Activated naive CD8-positive, alpha-beta T cell treated with anti-CD3 and anti-CD28 coated beads, Interleukin-2, amount 50 U/mL, for 16 hours (primary cell): ENCODE measurements at regions not wholly inside any gene's neighbourhood (a gene's known extent, or its start where the extent isn't known, plus 50 kb on each side); places are given as distances from the start of the nearest gene placed in this dataset.
"Not testable (repeated sequence)": the region's sequence is repeated elsewhere in the genome, so short reads cannot be mapped to it uniquely, and the experiment has no call there.

ENCODE experiments used
- DNase-seq: peaks from one replicate; pipeline ENCODE4 v3.0.0-alpha.2; 2020; ENCODE audit warnings: low read depth, low spot score

DNA sequence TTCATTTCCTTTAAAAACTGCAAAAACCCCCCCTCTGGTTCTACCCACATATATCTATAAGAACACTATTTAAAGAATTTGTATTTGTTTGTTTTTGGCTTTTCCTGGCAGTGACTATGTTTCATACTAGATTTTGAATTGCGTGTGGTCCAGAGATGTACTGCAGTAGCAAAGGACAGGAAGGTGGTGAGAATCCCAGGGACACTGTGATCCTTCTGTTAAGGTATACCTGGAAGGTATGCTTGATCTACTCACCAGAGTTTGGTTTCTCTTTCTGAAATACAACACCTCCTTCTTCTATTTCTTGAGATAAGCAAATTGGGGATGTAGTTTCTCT is 129.6 kb upstream of the RASGEF1B start:
- DNase-seq = no peak

DNA sequence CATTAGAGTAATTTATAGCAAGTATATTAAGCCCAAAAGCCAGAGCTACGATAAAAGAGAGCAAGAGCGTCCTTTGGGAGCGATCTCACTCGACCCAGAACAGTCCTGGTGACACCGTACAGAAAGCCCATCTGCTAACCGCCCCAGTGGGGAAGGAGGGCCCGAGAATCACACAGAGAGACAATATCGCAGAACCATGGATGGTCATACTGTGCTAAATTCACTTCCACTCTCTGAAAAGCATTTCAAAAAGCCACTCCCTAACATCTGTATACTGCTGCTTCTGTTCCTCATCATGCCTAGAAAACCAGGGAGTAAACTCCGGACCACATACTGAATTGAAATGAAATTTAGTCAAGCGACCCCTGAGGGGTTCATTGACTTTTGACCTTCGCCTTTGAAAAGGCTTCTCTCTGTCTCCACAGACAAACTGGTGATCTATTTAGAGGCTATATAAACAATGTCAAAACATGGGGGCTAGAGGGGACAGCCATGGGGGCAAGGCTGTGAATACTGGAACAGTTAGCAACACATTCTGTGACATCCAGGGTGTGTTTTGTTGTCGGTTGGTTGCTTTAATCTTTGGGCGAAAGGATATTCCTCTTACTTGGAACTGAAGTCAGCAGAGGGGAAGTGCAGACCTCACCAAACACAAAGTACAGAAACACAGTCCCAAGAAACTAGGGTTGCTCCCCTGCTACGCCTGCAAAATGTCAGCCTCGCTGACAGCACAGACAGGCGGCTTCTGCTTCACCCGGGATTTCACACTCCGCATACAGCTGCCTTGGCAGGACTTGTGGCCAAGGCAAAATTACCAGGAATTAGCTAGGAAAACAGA is 129.0 kb upstream of the RASGEF1B start:
- no peak for DNase-seq

DNA sequence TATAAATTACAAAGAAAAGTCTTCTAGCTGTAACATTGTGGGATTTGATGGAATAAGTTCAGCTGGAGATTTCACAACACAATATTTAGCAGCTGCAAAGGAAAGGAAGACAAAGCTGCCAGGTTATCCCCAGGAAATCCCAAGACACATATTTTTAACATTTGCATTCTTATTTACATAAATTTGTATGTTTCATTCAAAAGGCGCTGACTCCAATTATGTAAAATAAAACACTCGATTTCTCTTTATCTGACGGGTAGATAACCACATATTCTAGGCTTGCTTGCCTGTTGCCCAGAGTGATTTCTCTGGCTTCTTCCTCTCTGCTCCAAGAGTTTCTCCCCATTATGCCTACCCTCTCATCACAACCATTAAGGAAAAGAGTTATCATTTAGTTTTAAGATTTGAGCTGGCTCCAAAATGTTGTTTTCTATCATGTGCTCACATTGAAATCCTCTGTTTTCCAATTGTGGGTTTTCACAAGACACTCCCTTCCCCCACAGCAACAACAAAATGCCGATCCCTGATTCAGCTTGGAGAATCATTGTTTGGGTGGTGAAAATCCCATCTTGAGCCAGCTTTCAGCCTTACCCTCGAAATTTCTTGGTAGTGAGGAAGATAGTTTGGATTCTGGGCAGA is 128.2 kb upstream of the RASGEF1B start:
- DNase-seq = no peak

DNA sequence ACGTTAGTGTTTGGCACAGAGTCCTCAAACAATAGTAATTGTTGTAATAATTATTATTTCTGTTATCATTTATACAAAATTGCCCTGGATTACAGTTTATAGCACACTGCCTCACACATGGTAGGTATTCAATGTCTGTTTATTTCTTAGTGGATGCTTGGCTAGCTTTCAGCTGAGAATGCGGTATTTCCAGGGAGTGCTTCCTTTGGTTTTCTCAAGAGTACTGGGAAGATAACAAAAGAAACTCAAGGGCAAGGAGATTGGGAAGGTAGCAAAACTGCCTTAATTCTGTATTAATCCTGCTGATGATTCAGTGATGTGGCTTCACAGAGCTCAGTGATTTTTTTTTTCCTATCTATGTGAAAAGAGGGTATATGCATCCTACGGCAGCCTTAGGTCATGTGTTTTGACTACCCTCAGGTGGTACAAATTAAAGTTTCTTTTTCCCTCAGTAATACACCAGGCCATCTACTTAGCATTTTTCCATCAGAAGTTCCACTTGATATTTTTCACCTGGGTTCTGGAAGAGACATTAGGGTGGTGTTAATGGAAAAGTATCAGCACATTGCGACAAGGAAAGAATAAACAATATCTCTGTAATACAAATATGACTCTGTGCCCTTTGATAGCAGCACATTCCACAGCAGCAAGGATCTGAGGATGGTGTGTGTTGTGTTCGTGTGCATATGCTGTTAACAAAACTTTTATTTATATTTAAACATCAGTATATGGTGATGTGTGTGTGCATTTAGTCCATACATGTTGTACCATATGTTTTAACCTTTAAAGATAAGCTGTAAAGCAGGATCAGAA is 124.3 kb upstream of the RASGEF1B start:
- DNase-seq = no peak

DNA sequence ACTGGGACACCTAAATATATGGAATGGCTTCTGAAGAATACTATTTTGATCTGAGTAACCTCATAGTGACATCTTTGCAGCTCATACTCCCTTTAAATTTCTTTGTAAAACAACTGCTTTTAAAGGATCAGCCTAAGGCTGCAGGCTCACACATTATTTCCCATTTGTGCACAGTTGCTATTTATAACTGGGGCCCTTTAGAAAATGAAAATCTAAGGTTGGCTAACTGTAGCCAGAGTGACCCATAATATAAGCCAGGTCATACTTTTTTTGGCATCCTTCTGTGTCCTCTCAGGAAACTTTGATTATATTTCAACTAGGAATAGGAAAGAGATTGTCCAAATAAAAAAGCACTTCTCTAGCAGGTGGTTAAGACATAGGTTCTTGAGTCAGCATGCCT is 123.6 kb upstream of the RASGEF1B start:
- DNase-seq = no peak

DNA sequence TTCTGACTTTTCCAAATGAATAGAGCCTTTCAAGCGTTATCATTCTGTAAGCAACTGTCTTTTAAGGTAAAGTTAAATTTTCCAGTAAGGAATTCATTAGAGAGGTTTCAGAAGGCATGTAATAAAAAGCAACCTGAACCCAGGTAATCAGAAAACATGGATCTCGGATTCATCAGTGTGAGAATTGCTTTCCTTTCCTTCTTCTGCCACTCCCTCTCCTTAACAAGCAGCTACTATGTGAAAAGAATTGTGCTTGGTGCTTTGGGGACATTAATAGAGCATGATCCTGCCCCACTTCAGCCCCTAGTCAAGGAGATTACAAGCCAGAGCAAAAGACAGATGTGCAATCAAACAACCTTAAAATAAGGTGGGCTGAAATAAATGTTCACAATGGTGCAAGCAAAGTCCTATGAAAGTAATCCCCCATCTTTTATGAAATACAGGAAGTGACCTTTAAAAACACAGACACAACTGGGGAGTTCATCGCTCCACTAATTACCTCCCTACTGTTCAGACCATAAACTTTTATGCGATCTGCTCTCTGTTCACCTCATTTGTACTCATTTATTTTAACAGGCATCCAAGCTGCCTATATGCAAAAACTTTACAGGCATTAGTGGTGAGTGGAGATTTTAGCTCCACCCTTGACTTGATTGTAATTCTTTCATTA is 122.9 kb upstream of the RASGEF1B start:
- DNase-seq = no peak

DNA sequence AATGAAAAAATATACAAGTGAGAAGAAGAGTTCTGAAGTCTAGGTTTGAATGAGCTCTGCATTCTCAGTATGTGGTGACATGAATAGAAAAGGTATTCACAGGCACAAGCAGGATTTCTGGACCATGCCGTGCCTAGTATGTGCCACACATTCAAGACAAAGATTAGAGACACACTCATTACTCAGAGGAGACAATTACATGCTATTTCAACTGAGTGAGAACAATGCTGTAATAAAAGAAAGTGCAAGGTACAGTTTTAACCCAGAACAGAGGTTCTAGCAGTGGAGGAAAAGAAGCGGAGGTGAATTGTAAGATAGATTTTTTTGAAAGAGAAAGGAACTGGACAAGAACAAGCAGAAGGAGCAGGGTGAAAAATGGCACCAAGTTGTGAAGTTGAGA is 121.0 kb upstream of the RASGEF1B start:
- no peak for DNase-seq

DNA sequence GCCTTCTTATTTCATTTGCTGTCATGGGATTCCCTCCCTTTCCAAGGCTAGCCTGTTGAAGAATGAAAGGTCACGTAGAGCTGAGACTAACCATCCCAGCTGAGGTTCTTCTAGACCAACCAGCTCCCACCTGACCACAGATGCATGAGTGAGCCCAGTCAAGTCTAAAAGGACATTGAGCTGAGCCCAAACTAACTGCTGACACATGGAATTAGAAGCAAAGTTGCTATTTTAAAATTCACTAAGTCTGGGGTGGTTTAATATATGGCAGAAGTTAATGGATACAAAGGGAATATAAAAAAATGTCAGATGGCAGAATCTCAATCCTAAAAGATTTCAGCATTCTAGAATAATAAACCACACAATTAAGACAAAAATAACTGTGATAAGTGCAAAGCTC is 118.9 kb upstream of the RASGEF1B start:
- no peak for DNase-seq

DNA sequence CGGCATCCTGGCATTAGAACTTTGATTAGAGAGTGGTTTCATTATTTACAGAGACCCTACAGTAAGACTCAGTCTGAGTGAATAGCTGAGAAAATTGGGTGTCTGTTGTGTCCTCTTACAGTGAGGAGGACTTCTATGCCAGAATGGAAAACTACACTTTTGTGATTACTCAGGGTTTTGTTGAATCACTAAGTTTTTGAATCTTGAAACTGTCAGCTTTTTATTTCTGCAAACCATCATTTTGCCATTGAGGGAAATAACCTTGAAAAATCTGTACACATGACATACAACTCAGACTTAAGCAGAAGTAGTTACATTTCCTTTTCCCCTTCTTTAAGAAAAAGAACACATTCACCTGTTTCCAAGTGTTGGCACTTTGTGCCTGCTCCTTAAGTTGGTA is 117.6 kb upstream of the RASGEF1B start:
- DNase-seq = no peak

DNA sequence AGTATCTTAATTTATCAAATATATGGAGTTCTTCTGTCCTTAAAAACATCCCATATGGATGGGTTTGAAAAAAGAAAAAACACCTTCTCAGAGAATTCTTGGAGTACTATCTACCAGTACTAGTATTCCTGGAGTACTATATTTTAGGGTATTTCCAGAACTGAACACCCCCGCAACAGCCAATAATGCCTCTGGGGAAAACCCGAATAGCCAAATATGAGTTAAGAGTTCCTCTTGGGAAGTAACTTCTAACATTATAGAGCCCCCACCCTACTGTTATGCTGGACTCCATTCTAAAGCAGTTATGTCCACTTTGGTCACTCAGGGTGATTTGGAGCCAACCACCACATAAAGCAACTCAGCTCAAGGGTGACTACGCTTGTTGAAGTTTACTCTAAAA is 115.0 kb upstream of the RASGEF1B start:
- no peak for DNase-seq

DNA sequence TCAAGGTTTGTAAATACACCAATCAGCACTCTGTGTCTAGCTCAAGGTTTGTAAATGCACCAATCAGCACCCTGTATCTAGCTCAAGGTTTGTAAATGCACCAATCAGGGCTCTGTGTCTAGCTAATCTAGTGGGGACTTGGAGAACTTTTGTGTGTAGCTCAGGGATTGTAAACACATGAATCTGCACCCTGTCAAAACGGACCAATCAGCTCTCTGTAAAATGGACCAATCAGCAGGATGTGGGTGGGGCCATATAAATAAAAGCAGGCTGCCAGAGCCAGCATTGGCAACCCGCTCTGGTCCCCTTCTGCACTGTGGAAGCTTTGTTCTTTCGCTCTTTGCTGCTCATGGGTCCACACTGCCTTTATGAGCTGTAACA is 109.3 kb upstream of the RASGEF1B start:
- DNase-seq = not testable (repeated sequence)

DNA sequence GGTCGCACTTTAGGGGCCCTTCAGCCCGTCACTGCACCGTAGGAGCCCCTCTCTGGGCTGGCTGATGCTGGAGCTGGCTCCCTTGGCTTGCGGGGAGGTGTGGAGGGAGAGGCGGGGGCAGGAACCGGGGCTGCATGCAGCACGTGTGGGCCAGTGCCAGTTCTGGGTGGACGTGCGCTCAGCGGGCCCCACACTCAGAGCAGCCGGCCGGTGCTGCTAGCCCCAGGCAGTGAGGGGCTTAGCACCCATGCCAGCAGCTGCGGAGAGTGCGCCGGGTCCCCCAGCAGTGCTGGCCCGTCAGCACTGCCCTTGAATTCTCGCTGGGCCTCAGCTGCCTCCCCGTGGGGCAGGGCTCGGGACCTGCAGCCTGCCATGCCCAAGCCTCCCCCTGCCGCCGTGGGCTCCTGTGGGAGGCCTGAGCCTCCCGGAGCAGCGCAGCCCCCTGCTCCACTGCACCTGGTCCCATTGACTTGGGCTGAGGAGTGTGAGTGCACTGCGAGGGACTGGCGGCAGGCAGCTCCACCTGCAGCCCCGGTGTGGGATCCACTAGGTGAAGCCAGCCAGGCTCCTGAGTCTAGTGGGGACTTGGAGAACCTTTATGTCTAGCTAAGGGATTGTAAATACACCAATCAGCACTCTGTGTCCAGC is 108.8 kb upstream of the RASGEF1B start:
- DNase-seq = no peak

DNA sequence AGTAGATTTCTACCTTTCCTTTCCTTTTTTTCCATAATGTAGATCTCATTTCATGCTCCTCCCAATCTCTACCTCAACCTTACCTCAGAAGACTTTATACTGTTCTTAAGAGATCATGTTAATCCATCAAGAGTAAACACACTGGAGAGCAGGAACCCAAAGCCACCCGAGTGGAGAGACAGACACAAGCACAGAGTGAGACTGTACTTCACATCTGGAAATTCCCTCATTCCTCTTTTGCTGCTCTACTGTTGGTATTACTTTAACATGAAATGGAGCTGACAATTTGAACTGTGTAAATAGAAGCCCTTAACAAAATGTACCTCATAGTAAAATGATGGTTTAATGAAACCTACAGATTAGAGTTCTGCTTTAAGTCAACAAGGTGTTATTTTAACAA is 105.7 kb upstream of the RASGEF1B start:
- DNase-seq = no peak

DNA sequence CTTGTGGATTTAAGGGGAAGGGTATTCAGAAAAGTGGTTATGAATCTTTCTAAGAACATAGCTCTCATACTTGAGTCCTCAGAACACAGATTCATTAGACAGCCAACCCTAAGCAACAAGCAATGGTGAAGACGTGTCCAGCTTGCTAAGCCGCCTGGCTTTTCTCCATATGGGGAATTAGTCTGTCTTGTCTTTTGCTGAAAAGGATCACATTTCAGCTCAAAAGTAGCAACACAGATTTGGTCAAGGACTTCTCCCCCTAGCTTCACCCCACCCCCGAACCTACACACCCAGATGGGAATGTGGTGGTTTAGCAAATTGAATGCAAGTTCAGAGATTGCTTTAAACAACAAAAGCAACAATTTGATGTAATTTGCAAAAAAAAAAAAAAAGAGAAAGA is 103.3 kb upstream of the RASGEF1B start:
- no peak for DNase-seq

DNA sequence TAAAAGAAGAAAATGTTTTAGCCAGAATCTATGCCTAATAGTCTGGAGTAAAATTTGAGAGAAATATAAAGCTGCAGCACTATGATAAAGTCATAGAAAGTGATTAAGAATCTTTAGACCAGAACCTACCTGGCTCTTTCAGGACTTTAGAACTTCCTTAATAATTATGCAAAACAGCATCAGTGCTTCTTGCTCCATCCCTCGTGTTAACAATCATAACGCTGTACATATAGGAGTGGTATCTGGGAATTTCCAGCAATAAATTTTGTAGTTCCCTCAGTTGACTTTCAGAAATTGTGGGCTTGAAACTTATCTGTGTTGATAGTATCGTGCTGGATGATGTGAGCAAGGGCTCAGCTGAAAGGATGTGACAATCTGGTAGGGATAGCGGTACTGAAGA is 102.1 kb upstream of the RASGEF1B start:
- no peak for DNase-seq

DNA sequence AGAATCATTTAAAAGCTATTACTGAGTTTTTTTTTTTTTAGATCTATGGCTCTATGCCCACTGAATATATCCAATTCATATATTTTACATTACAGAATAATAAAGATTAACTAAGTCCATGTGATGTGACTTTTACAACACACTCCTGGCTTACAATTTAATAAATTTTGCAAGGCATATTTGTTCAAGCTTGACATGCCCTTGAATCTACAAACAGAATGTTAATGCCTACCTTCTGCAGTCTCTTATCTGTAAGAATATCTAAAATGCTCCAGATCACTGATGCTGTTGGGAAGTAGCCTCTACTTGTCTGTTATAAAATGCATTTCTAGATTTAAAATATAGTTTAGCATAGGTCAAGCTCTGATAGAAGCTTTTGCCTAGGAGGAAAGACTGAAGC is 100.7 kb upstream of the RASGEF1B start:
- DNase-seq = no peak

DNA sequence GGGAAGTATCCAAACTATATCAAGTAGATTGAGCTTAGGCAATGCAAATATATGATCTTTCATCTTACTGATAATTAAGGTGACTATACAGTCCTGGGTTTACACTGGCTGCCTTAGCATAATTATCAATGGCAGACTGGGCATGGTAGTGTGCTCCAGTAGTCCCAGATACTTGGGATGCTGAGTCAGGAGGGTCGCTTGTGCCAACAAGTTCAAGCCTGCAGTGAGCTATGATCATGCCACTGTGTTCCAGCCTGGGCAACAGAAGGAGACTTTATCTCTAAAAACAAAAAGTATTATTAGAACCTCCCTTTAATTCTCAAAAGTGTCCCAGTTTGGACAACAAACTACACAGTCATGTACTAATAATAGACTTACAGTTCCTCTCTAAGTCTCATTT is 99.4 kb upstream of the RASGEF1B start:
- DNase-seq = no peak

DNA sequence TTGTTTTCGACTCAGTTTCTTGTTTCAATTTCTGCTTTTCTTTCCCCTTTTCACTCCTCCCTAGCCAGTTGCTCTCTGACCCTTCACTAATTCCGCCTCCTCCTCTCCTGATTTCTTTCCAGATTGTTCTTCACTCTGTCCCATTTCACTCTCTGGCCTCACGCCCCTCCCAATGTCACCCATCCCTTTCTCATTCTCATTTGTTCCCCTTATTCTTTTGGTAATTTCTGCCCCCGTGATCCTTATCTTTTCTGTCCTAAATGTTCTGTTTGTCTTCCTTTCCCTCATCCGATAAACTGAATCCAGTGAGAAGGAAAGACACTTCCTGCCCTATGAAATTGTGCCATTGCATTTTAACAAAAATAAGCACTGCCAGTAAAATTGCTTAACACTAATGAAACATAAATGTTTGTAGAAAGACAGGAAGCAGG is 94.5 kb upstream of the RASGEF1B start:
- DNase-seq = no peak

DNA sequence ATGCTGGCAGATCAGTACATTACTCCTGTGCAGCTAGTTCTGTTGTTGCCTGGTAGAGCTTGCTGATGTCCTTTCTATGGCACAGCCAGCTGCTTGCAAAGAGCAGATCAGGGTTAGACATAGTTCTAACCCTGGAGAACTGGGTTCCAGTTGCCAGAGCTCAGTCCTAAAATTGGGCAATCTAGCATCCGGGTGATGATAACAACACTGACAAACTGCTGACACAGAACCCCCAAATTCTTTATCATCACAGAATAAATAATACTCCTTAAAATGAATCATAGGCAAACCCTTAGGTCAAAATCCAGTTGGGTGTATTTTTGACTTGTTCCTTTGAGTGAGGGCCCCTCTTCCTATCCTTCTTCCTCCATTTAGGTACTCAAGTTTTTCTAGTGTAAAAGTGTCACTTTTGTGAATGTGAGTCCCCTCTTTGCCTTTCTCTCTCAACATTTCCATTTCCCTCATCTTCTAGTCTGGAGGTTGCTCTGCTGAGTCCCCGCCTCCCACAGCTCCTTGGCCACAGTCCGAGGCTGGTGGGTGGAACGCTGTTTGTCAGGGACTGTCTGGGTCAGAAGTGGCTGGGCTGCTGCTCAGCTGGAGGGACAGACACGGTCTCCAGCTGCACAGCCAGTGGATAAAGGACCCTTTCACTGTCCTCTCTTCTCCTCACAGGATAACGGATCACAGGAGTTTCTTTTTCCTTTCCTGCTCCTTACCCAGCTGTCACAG is 93.6 kb upstream of the RASGEF1B start:
- DNase-seq = no peak

DNA sequence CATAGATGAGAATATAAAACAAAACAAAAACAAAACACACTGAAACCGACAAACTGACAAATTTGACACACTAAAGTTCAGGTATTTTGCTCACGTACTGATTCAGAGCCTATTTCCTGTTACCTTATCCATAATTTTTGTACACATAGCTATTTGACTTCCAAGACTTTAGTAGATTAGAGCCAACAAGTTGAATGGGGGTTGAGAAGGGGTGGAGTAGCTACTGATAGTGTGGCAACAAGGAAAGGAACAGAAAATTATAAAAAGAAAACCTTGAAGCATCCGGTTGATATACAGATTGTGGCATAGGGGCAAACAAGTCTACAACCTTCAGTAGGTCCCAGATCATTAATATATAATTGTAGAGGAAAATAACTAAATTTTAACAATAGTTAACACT is 92.3 kb upstream of the RASGEF1B start:
- no peak for DNase-seq

DNA sequence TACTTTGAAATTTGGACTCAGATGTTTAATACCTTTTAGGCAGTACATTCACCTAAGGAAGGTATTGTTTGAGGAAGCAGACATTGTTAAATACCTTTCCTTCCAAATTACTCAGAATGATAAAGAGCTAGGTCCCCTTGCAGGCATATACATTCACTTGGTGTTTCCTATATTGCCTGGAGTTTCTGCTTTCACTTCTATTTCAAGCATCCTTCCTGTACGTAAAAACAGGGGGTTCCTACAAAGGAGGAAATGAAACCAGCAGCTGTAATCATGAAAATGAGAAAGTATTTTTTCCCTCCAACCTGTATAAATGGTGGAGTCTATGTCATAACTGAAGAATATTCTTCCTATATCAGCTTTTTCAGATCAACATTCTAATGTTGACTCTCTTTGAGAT is 90.4 kb upstream of the RASGEF1B start:
- DNase-seq = no peak
